ENCODE measurements at regions not wholly inside any gene's neighbourhood (a gene's known extent, or its start where the extent isn't known, plus 50 kb on each side); places are given as distances from the start of the nearest gene placed in this dataset.

- TF ChIP-seq CTCF (IDR thresholded peaks at IDR 0.05; ENCODE audit: low read length, missing control alignments): no peak
- no peak overlapping the region for H3K4me3 ChIP-seq (replicated peaks; ENCODE audit: low read depth, low read length)
- DNase-seq (ENCODE audit: low read depth): no peak
Observed at GRCh38 chr6:163915131-163915530, 500.6 kb downstream of the QKI start.

GRCh38 chr6:163913045-163913444 lies 498.5 kb downstream of the QKI start:
- DNase-seq (ENCODE audit: low read depth): no peak
- H3K4me3 ChIP-seq (replicated peaks; ENCODE audit: low read depth, low read length): no peak overlapping the region
- no peak for TF ChIP-seq CTCF (IDR thresholded peaks at IDR 0.05; ENCODE audit: low read length, missing control alignments)

- no peak overlapping the region for H3K4me3 ChIP-seq (replicated peaks; ENCODE audit: low read depth, low read length)
- DNase-seq (ENCODE audit: low read depth): no peak
- no peak for TF ChIP-seq CTCF (IDR thresholded peaks at IDR 0.05; ENCODE audit: low read length, missing control alignments)
Observed at GRCh38 chr6:163906006-163906710, 491.6 kb downstream of the QKI start.

GRCh38 chr6:163904186-163904585 lies 489.7 kb downstream of the QKI start:
- DNase-seq (ENCODE audit: low read depth): no peak
- no peak for TF ChIP-seq CTCF (IDR thresholded peaks at IDR 0.05; ENCODE audit: low read length, missing control alignments)
- H3K4me3 ChIP-seq (replicated peaks; ENCODE audit: low read depth, low read length): no peak overlapping the region

GRCh38 chr6:163903541-163903940 lies 489.0 kb downstream of the QKI start:
- no peak overlapping the region for H3K4me3 ChIP-seq (replicated peaks; ENCODE audit: low read depth, low read length)
- no peak for TF ChIP-seq CTCF (IDR thresholded peaks at IDR 0.05; ENCODE audit: low read length, missing control alignments)
- DNase-seq (ENCODE audit: low read depth): no peak

- no peak for TF ChIP-seq CTCF (IDR thresholded peaks at IDR 0.05; ENCODE audit: low read length, missing control alignments)
- H3K4me3 ChIP-seq (replicated peaks; ENCODE audit: low read depth, low read length): no peak overlapping the region
- DNase-seq (ENCODE audit: low read depth): no peak
Observed at GRCh38 chr6:163902993-163903392, 488.5 kb downstream of the QKI start.

- DNase-seq (ENCODE audit: low read depth): no peak
- no peak overlapping the region for H3K4me3 ChIP-seq (replicated peaks; ENCODE audit: low read depth, low read length)
- TF ChIP-seq CTCF (IDR thresholded peaks at IDR 0.05; ENCODE audit: low read length, missing control alignments): no peak
Observed at GRCh38 chr6:163901681-163902080, 487.2 kb downstream of the QKI start.
